Spleen (tissue), 11 donors: ENCODE measurements at regions not wholly inside any gene's neighbourhood (a gene's known extent, or its start where the extent isn't known, plus 50 kb on each side); places are given as distances from the start of the nearest gene placed in this dataset.

ENCODE experiments used
- DNase-seq: peaks from one replicate; pipeline ENCODE4 v3.0.0-alpha.2; 2020
- H3K27ac ChIP-seq, 8 donors: fragments of 200-600 bp; sonication (generic) in 7 of 8; 1 replicate in 4 of 8; 2 replicates in 4 of 8; pipeline versions ENCODE4 v1.5.0 to v1.8.0; 2016 to 2021; ENCODE audit warnings: inconsistent platforms in 4 of 8, mild to moderate bottlenecking in 4 of 8, moderate library complexity in 1 of 8
- H3K27me3 ChIP-seq, 7 donors: fragments of 200-600 bp; sonication (generic) in 6 of 7; replicated peaks in 1 of 7; 1 replicate in 4 of 7; 2 replicates in 3 of 7; pipeline versions ENCODE4 v1.5.0 to v1.8.0; 2016 to 2021; ENCODE audit warnings: inconsistent platforms in 3 of 7, mild to moderate bottlenecking in 1 of 7
- H3K36me3 ChIP-seq, 6 donors: fragments of 200-600 bp; sonication (generic) in 5 of 6; 1 replicate in 4 of 6; 2 replicates in 2 of 6; pipeline versions ENCODE4 v1.5.0 to v1.8.0; 2016 to 2021; ENCODE audit warnings: inconsistent platforms in 2 of 6
- H3K4me1 ChIP-seq, 6 donors: fragments of 200-600 bp; sonication (generic) in 5 of 6; 1 replicate in 3 of 6; 2 replicates in 3 of 6; pipeline versions ENCODE4 v1.5.0 to v1.8.0; 2016 to 2021; ENCODE audit warnings: inconsistent platforms in 3 of 6
- H3K4me3 ChIP-seq, 8 donors: fragments of 200-600 bp; sonication (generic) in 7 of 8; 1 replicate in 4 of 8; 2 replicates in 4 of 8; pipeline versions ENCODE4 v1.5.0 to v1.8.0; 2016 to 2021; ENCODE audit warnings: inconsistent platforms in 4 of 8, mild to moderate bottlenecking in 4 of 8, moderate library complexity in 2 of 8
- H3K9me3 ChIP-seq, 8 donors: fragments of 200-600 bp; sonication (generic) in 7 of 8; 1 replicate in 4 of 8; 2 replicates in 4 of 8; pipeline versions ENCODE4 v1.5.0 to v1.8.0; 2016 to 2021; ENCODE audit warnings: inconsistent platforms in 4 of 8
- CTCF ChIP-seq, 11 experiments: fragments of 200-600 bp in 7 of 11; fragments of 450-650 bp in 4 of 11; sonication (generic) in 4 of 11; IDR thresholded peaks in 8 of 11; conservative IDR thresholded peaks in 3 of 11; 1 replicate in 7 of 11; 2 replicates in 4 of 11; pipeline versions ENCODE4 v1.4.0 to v1.8.0; 2016 to 2021; ENCODE audit warnings: antibody characterized with exemption in 11 of 11, inconsistent platforms in 4 of 11, mild to moderate bottlenecking in 1 of 11
- POLR2A ChIP-seq, 3 donors: fragments of 450-650 bp; IDR thresholded peaks; one replicate each; pipeline ENCODE4 v1.5.1; 2017; ENCODE audit warnings: antibody characterized with exemption in 3 of 3, mild to moderate bottlenecking in 1 of 3
- POLR2AphosphoS5 ChIP-seq, 3 donors: sonication (generic); formaldehyde crosslinking; IDR thresholded peaks; one replicate each; pipeline ENCODE4 v1.5.1; 2017; ENCODE audit warnings: antibody characterized with exemption in 3 of 3
- WGBS, 5 donors: extraction: QIAGEN DNeasy Blood & Tissue Kit in 3 of 5; methylation state at CpG; one replicate each; pipeline versions ENCODE4 v1.1.5 to v1.1.7; 2013 to 2018; 5-methylcytosine and 5-hydroxymethylcytosine counted together
- intact Hi-C: fragments of 100-400 bp; cut with DNase I; formaldehyde crosslinking; loops from one replicate; pipeline ENCODE4 v1.15.0; 2023; ENCODE audit warnings: low total_unique reads
- donor health status: healthy with polysubstance abuse.
- donor health status: DM: no; HTN: no; CAD: no; lungs with moderate emphysema.
- donor health status: DM: no; HTN: no; CAD: no.
- donor health status: Bipolar disorder and iron deficiency.
- donor health status: healthy.
- donor health status: DM: no; HTN: no; CAD: no.
- donor health status: DM: yes; HTN: yes; CAD: no.

- Histone ChIP-seq H3K4me3 (no peak overlapping the region), H3K27me3 (no peaks in the 10 kb centered on the region), H3K9me3 (peaks cover 0 to 12% (median 0%) of the 10 kb centered on the region in 8 donors), H3K27ac (no peak overlapping the region), H3K4me1 (no peaks in the 10 kb centered on the region), H3K36me3 (no peaks in the 10 kb centered on the region)
- TF ChIP-seq CTCF (IDR thresholded peaks at IDR 0.05 in 8 of 11, conservative IDR thresholded peaks at IDR 0.05 in 3 of 11), result no peak
- no peak for TF ChIP-seq POLR2A (IDR thresholded peaks at IDR 0.05)
- no peak for TF ChIP-seq POLR2AphosphoS5 (IDR thresholded peaks at IDR 0.05)
- intact Hi-C loops, result no loop called here
- 81 to 95% (median 86%) methylated on average over 4 of the region's 4 CpGs for WGBS, 5 donors
- DNase-seq, result no peak
Observed at GRCh38 chr10:18767981-18768380, 108.8 kb downstream of the ARL5B start.

DNA sequence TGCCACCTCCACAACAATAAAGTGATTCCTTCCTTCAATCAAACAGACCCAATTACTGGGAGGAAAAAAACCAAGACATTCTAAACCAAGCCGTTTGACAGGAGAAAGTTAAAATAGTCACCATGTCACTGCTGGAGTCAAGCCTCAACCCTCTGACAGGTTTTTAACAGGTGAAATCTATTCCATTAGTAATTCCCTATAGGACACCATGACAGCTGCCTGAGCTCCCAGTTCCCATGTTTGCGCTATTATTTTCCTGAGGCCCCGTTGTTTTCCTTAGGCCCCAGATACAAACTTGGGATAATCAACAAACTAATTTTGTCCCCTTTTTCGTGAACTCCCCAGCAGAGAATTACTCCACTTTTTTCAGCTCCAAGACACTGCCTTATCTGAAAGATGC is 113.9 kb downstream of the ARL5B start:
- Histone ChIP-seq H3K36me3 (no peaks in the 10 kb centered on the region), H3K4me3 (no peak overlapping the region), H3K27ac (no peak overlapping the region), H3K4me1 (no peaks in the 10 kb centered on the region), H3K9me3 (peaks cover 0 to 18% (median 0%) of the 10 kb centered on the region in 8 donors), H3K27me3 (no peaks in the 10 kb centered on the region)
- intact Hi-C loops, result no loop called here
- DNase-seq, result no peak
- WGBS, 5 donors, result 75 to 89% (median 82%) methylated on average over 4 of the region's 4 CpGs
- no peak for TF ChIP-seq POLR2A (IDR thresholded peaks at IDR 0.05)
- TF ChIP-seq POLR2AphosphoS5 (IDR thresholded peaks at IDR 0.05), result no peak
- TF ChIP-seq CTCF (IDR thresholded peaks at IDR 0.05 in 8 of 11, conservative IDR thresholded peaks at IDR 0.05 in 3 of 11), result no peak

DNA sequence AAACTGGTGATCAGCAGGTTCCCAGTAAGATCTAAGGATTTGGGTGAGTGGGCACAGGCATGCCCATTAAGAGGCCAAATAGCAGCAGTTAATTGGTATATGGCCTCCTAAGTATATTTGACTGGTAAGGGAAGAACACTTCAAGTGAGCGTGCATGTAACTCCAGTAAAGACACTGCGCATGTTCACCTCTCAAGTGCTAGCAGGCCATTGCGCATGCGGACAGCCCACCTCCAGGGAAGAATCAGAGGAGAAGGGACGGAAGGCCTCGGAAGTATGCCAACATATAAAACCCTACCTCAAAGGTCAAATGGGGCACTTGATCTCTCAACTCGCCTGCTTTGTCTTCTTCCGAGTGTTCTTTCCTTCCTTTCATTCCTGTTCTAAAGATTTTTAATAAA is 118.0 kb downstream of the ARL5B start:
- H3K4me3 ChIP-seq, result no peak overlapping the region
- no peak for DNase-seq
- H3K4me1 ChIP-seq, result no peaks in the 10 kb centered on the region
- no peaks in the 10 kb centered on the region for H3K36me3 ChIP-seq
- no peaks in the 10 kb centered on the region for H3K27me3 ChIP-seq
- intact Hi-C loops, result no loop called here
- H3K27ac ChIP-seq, result no peak overlapping the region
- WGBS, 5 donors, result 78 to 93% (median 86%) methylated on average over 8 of the region's 8 CpGs
- TF ChIP-seq POLR2A (IDR thresholded peaks at IDR 0.05), result no peak
- H3K9me3 ChIP-seq, result peaks cover 0 to 10% (median 0%) of the 10 kb centered on the region in 8 donors

DNA sequence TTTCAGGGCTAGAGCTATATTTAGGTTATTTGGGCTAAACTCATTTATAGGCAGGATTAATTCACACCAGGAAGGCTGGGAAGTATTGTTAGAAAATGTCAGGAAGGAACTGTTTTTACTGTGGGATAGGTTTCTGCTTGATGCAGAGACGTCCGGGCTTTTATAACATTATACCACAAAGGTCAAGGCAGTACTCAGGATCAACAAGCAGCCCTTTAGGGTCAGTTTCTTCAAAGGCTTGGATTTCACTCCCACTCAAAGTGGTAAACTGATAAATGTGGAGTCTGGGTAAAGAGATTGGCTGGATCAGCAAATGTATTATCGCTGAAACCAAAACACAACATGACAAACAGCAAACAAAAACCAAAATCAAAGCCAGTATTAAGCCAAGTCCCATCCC is 127.2 kb downstream of the ARL5B start:
- Histone ChIP-seq H3K9me3 (peaks cover 0 to 26% (median 6%) of the 10 kb centered on the region in 8 donors), H3K36me3 (no peaks in the 10 kb centered on the region), H3K4me1 (no peaks in the 10 kb centered on the region), H3K4me3 (no peak overlapping the region), H3K27ac (no peak overlapping the region), H3K27me3 (no peaks in the 10 kb centered on the region)
- no peak for DNase-seq
- 16 to 32% (median 27%) methylated on average over 3 of the region's 3 CpGs for WGBS, 5 donors
- no peak for TF ChIP-seq CTCF (IDR thresholded peaks at IDR 0.05 in 8 of 11, conservative IDR thresholded peaks at IDR 0.05 in 3 of 11)
- TF ChIP-seq POLR2AphosphoS5 (IDR thresholded peaks at IDR 0.05), result no peak
- TF ChIP-seq POLR2A (IDR thresholded peaks at IDR 0.05), result no peak
- intact Hi-C loops, result no loop called here

DNA sequence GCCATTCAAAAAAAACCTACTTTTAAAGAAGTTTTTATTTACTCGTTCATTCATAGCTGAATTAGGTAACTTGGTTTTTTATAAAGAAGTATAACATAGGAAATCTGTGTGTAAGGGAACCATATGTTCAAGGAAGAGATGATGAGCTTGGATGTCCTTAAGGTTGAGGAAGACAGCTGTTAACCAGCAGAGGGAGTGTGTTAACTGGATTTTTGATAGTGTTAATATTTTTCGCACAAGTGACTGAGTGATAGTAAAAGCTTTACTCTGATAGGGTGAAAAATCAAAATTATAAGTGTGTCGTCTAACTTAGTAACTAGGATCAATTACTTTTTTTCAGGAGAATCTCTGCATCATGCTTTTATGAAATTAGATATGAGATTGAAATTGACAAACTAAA is 134.7 kb downstream of the ARL5B start:
- intact Hi-C loops, result no loop called here
- TF ChIP-seq CTCF (IDR thresholded peaks at IDR 0.05 in 8 of 11, conservative IDR thresholded peaks at IDR 0.05 in 3 of 11) (peak in 2 of 11 experiments; percentile 17 to 23), POLR2A (IDR thresholded peaks at IDR 0.05) (no peak)
- Histone ChIP-seq H3K9me3 (peaks cover 0 to 23% (median 3%) of the 10 kb centered on the region in 8 donors), H3K4me3 (no peak overlapping the region), H3K4me1 (no peaks in the 10 kb centered on the region), H3K36me3 (no peaks in the 10 kb centered on the region), H3K27ac (no peak overlapping the region), H3K27me3 (peaks cover 0 to 11% (median 0%) of the 10 kb centered on the region in 7 donors)
- 58 to 74% (median 63%) methylated on average over 3 of the region's 3 CpGs for WGBS, 5 donors
- no peak for DNase-seq
